Activated T-cell treated with anti-CD3 and anti-CD28 coated beads, Interleukin-2, amount 50 U/mL, for 24 hours (primary cell): ENCODE measurements at regions not wholly inside any gene's neighbourhood (a gene's known extent, or its start where the extent isn't known, plus 50 kb on each side); places are given as distances from the start of the nearest gene placed in this dataset.

Experiments
- DNase-seq: peaks from one replicate; pipeline ENCODE4 v3.0.0-alpha.2; 2020
- H3K27ac Mint-ChIP-seq: 2 replicates; pipeline ENCODE4 v1.8.0; 2020; ENCODE audit warnings: mild to moderate bottlenecking, mixed read lengths
- H3K27me3 Mint-ChIP-seq: 2 replicates; pipeline ENCODE4 v1.8.0; 2020; ENCODE audit warnings: mixed read lengths
- H3K36me3 Mint-ChIP-seq: 2 replicates; pipeline ENCODE4 v1.8.0; 2020; ENCODE audit warnings: low read depth, mixed read lengths
- H3K4me1 Mint-ChIP-seq: 2 replicates; pipeline ENCODE4 v1.8.0; 2020; ENCODE audit warnings: low read depth, mixed read lengths
- H3K4me3 Mint-ChIP-seq: 2 replicates; pipeline ENCODE4 v1.8.0; 2020; ENCODE audit warnings: mild to moderate bottlenecking, moderate library complexity, mixed read lengths
- H3K9me3 Mint-ChIP-seq: 2 replicates; pipeline ENCODE4 v1.8.0; 2020; ENCODE audit warnings: mixed read lengths

GRCh38 chr5:106874531-106874930 is 796.2 kb downstream of the EFNA5 start:
- no peaks in the 10 kb centered on the region for H3K27me3 Mint-ChIP-seq

DNA sequence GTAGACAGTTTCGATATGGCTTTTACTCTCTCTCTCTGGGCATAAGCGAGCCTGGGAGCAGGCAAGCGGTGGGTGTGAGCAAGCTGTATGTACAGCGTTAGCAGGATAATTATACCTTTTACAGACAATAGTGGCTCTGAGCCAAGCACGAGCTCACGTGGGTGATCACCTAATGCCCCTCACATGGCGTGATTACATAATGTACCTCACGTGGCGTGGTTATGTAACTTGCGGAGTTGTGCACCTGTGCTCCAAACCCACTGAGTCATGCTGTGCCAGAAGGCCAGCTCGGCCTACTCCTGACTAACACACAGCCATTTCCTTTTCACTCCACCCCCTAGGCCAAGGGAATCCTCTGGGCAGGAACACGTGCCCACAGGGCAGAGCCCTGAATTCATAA is 797.2 kb downstream of the EFNA5 start:
- no peak for DNase-seq
- Mint-ChIP-seq H3K4me3 (no peak overlapping the region), H3K27ac (no peak overlapping the region)

More at GRCh38 chr5:106874531-106874930, 796.2 kb downstream of the EFNA5 start:
- Mint-ChIP-seq H3K4me1 (no peaks in the 10 kb centered on the region), H3K9me3 (peaks cover 3% of the 10 kb centered on the region), H3K4me3 (no peak overlapping the region), H3K27ac (no peak overlapping the region), H3K36me3 (no peaks in the 10 kb centered on the region)
- no peak for DNase-seq

GRCh38 chr5:106865279-106865678 is 805.5 kb downstream of the EFNA5 start:
- Mint-ChIP-seq H3K36me3 (no peaks in the 10 kb centered on the region), H3K9me3 (no peaks in the 10 kb centered on the region), H3K4me3 (no peak overlapping the region), H3K27me3 (no peaks in the 10 kb centered on the region), H3K27ac (no peak overlapping the region), H3K4me1 (peaks cover 5% of the 10 kb centered on the region)
- no peak for DNase-seq

More for the DNA sequence above, 797.2 kb downstream of the EFNA5 start:
- peaks cover 3% of the 10 kb centered on the region for H3K9me3 Mint-ChIP-seq
- H3K27me3 Mint-ChIP-seq = no peaks in the 10 kb centered on the region
- no peaks in the 10 kb centered on the region for H3K36me3 Mint-ChIP-seq
- H3K4me1 Mint-ChIP-seq = no peaks in the 10 kb centered on the region

- peaks cover 5% of the 10 kb centered on the region for H3K4me1 Mint-ChIP-seq
- no peak overlapping the region for H3K27ac Mint-ChIP-seq
- no peaks in the 10 kb centered on the region for H3K36me3 Mint-ChIP-seq
- no peaks in the 10 kb centered on the region for H3K9me3 Mint-ChIP-seq
- no peaks in the 10 kb centered on the region for H3K27me3 Mint-ChIP-seq
- DNase-seq = no peak
- H3K4me3 Mint-ChIP-seq = no peak overlapping the region
These were observed 808.1 kb downstream of the EFNA5 start for GRCh38 chr5:106862450-106863193.

- H3K9me3 Mint-ChIP-seq = no peaks in the 10 kb centered on the region
- no peaks in the 10 kb centered on the region for H3K27me3 Mint-ChIP-seq
- H3K4me3 Mint-ChIP-seq = no peak overlapping the region
- peaks cover 5% of the 10 kb centered on the region for H3K4me1 Mint-ChIP-seq
- H3K27ac Mint-ChIP-seq = no peak overlapping the region
- no peaks in the 10 kb centered on the region for H3K36me3 Mint-ChIP-seq
- no peak for DNase-seq
These were observed 810.2 kb downstream of the EFNA5 start for GRCh38 chr5:106860398-106861044.

- Mint-ChIP-seq H3K4me1 (no peaks in the 10 kb centered on the region), H3K4me3 (no peak overlapping the region), H3K27ac (no peak overlapping the region), H3K9me3 (no peaks in the 10 kb centered on the region), H3K27me3 (no peaks in the 10 kb centered on the region), H3K36me3 (no peaks in the 10 kb centered on the region)
- DNase-seq = no peak
These were observed 812.1 kb downstream of the EFNA5 start for GRCh38 chr5:106858616-106859015.

GRCh38 chr5:106854922-106855321 is 815.8 kb downstream of the EFNA5 start:
- Mint-ChIP-seq H3K36me3 (no peaks in the 10 kb centered on the region), H3K27ac (no peak overlapping the region), H3K27me3 (no peaks in the 10 kb centered on the region), H3K4me1 (no peaks in the 10 kb centered on the region), H3K4me3 (no peak overlapping the region), H3K9me3 (peaks cover 2% of the 10 kb centered on the region)
- DNase-seq = no peak

DNA sequence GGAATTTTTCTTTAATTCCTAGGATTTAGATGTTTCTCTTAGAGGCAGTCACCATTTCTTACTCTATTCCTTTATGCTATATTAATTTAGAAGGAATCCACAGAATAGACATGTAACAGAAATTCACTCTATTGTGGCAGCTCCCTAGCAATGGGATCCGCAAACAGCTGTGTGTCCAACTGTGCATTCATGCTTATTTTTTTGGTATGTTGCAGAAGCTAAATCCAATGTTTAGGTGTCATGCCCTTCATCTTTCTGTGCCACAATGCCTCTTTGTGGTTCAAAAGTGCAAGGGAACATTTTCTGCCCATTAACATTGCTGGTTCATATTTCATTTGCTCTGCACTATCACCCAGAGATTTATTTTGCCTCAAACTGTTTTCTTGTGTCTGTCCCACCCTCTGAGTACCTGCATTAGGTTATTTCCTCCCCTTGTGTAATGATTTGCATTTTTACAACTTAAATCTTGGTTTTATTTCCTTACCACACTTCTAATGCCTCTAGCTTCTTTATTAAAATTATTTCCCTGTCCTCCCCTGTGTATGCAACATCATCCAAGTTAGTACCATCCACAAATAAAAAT is 816.5 kb downstream of the EFNA5 start:
- peaks cover 2% of the 10 kb centered on the region for H3K9me3 Mint-ChIP-seq
- DNase-seq = no peak
- no peaks in the 10 kb centered on the region for H3K36me3 Mint-ChIP-seq
- H3K4me3 Mint-ChIP-seq = no peak overlapping the region
- no peak overlapping the region for H3K27ac Mint-ChIP-seq
- no peaks in the 10 kb centered on the region for H3K4me1 Mint-ChIP-seq
- H3K27me3 Mint-ChIP-seq = no peaks in the 10 kb centered on the region

- H3K27me3 Mint-ChIP-seq = no peaks in the 10 kb centered on the region
- no peaks in the 10 kb centered on the region for H3K36me3 Mint-ChIP-seq
- no peak for DNase-seq
- no peak overlapping the region for H3K4me3 Mint-ChIP-seq
- H3K9me3 Mint-ChIP-seq = peaks cover 2% of the 10 kb centered on the region
- no peak overlapping the region for H3K27ac Mint-ChIP-seq
- no peaks in the 10 kb centered on the region for H3K4me1 Mint-ChIP-seq
These were observed 817.5 kb downstream of the EFNA5 start for GRCh38 chr5:106853266-106853665.

GRCh38 chr5:106849266-106849665 is 821.5 kb downstream of the EFNA5 start:
- Mint-ChIP-seq H3K36me3 (no peaks in the 10 kb centered on the region), H3K27ac (no peak overlapping the region), H3K4me3 (no peak overlapping the region), H3K27me3 (no peaks in the 10 kb centered on the region), H3K4me1 (no peaks in the 10 kb centered on the region), H3K9me3 (peaks cover 2% of the 10 kb centered on the region)
- no peak for DNase-seq

- Mint-ChIP-seq H3K27me3 (no peaks in the 10 kb centered on the region), H3K36me3 (no peaks in the 10 kb centered on the region), H3K9me3 (peaks cover 4% of the 10 kb centered on the region), H3K4me3 (no peak overlapping the region), H3K27ac (no peak overlapping the region), H3K4me1 (no peaks in the 10 kb centered on the region)
- no peak for DNase-seq
These were observed 826.8 kb downstream of the EFNA5 start for GRCh38 chr5:106843812-106844416.

DNA sequence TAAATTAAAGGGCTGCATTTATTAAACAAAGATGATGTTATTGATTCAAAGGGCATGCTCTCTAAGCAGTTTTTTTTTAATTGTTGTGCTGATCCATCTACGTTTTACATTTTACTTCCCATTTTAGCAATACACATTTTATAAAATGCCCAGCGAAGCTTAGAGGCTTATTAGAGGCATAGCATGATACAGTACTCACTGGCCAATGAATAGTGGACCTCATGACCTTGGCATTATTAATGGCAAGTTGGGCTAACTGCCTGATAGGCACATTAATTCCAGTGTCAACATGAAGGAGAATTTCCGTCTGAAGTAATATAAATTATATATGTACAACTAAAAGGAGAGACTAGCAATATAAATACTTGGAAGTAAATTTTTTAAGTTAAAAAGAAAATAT is 837.2 kb downstream of the EFNA5 start:
- Mint-ChIP-seq H3K27ac (no peak overlapping the region), H3K9me3 (peaks cover 11% of the 10 kb centered on the region), H3K27me3 (no peaks in the 10 kb centered on the region), H3K4me3 (no peak overlapping the region), H3K36me3 (no peaks in the 10 kb centered on the region), H3K4me1 (no peaks in the 10 kb centered on the region)
- DNase-seq = no peak

- H3K4me3 Mint-ChIP-seq = no peak overlapping the region
- H3K27me3 Mint-ChIP-seq = no peaks in the 10 kb centered on the region
- DNase-seq = no peak
- H3K27ac Mint-ChIP-seq = no peak overlapping the region
- peaks cover 2% of the 10 kb centered on the region for H3K9me3 Mint-ChIP-seq
- no peaks in the 10 kb centered on the region for H3K36me3 Mint-ChIP-seq
- no peaks in the 10 kb centered on the region for H3K4me1 Mint-ChIP-seq
These were observed 843.7 kb downstream of the EFNA5 start for GRCh38 chr5:106827061-106827460.

GRCh38 chr5:106825374-106825773 is 845.4 kb downstream of the EFNA5 start:
- H3K4me1 Mint-ChIP-seq = no peaks in the 10 kb centered on the region
- no peak for DNase-seq
- no peak overlapping the region for H3K27ac Mint-ChIP-seq
- peaks cover 2% of the 10 kb centered on the region for H3K9me3 Mint-ChIP-seq
- no peaks in the 10 kb centered on the region for H3K27me3 Mint-ChIP-seq
- no peaks in the 10 kb centered on the region for H3K36me3 Mint-ChIP-seq
- H3K4me3 Mint-ChIP-seq = no peak overlapping the region

DNA sequence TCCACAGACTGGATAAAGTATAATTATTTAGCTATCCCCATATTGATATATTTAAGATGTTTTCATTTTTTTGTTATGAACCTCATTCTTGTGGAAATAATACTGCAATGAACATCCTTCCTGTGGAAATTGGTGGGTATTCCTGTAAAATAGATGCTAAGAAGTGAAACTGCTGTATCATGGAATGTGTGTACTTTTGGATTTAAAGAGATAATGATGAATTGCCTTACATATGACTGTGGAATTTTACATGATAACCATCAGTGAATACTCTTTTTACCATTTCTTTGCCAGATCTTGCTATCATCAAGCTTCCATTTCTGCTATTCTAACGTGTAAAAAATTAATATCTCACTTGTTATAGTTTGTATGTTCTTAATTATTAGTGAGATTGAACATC is 847.9 kb downstream of the EFNA5 start:
- H3K27ac Mint-ChIP-seq = no peak overlapping the region
- H3K27me3 Mint-ChIP-seq = no peaks in the 10 kb centered on the region
- no peaks in the 10 kb centered on the region for H3K36me3 Mint-ChIP-seq
- H3K9me3 Mint-ChIP-seq = peaks cover 5% of the 10 kb centered on the region
- H3K4me1 Mint-ChIP-seq = no peaks in the 10 kb centered on the region
- no peak for DNase-seq
- no peak overlapping the region for H3K4me3 Mint-ChIP-seq
